Gastroesophageal sphincter (tissue), 3 donors: ENCODE measurements at regions not wholly inside any gene's neighbourhood (a gene's known extent, or its start where the extent isn't known, plus 50 kb on each side); places are given as distances from the start of the nearest gene placed in this dataset.

Experiments
- EP300 ChIP-seq: sonication (generic); formaldehyde crosslinking; IDR thresholded peaks from one replicate; pipeline ENCODE4 v1.6.1; 2017; ENCODE audit warnings: antibody characterized with exemption, mild to moderate bottlenecking
- POLR2AphosphoS5 ChIP-seq: sonication (generic); formaldehyde crosslinking; IDR thresholded peaks from one replicate; pipeline ENCODE4 v1.6.1; 2017; ENCODE audit warnings: antibody characterized with exemption
- TF ChIP-seq, protein P1 (sequence below), 4 experiments: fragments of 200-600 bp in 2 of 4; fragments of 450-650 bp in 2 of 4; sonication (generic) in 1 of 4; IDR thresholded peaks; one replicate each; pipeline ENCODE4 v1.5.1; 2017 to 2019; ENCODE audit warnings: antibody characterized with exemption in 4 of 4, mild to moderate bottlenecking in 2 of 4, moderate library complexity in 2 of 4

DNA sequence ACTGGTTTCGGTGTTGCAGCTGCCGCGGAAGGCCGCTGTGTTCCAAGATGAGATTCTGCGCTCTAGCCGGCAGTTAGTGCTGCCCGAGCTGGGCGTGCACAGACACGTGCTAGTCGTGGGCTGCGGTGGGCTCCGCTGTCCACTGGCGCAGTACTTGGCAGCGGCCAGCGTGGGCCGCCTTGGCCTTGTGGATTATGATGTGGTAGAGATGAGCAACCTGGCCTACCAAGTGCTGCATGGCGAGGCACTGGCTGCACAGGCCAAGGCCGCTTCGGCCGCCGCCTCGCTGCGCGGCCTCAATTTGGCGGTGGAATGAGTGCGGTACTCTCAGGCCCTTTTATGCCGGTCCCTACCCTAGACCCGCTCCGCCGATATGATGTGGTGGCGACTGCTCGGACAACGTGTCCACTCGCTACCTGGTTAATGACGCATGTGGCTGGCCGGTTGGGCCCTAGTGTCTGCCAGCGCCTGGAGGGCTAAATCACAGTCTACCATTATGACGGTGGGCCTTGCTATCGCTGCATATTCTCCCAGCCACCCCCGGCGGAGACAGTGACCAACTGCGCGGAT lies 102.2 kb downstream of the SNAPC1 start:
- TF ChIP-seq POLR2AphosphoS5, result no peak
- TF ChIP-seq, protein P1, sequence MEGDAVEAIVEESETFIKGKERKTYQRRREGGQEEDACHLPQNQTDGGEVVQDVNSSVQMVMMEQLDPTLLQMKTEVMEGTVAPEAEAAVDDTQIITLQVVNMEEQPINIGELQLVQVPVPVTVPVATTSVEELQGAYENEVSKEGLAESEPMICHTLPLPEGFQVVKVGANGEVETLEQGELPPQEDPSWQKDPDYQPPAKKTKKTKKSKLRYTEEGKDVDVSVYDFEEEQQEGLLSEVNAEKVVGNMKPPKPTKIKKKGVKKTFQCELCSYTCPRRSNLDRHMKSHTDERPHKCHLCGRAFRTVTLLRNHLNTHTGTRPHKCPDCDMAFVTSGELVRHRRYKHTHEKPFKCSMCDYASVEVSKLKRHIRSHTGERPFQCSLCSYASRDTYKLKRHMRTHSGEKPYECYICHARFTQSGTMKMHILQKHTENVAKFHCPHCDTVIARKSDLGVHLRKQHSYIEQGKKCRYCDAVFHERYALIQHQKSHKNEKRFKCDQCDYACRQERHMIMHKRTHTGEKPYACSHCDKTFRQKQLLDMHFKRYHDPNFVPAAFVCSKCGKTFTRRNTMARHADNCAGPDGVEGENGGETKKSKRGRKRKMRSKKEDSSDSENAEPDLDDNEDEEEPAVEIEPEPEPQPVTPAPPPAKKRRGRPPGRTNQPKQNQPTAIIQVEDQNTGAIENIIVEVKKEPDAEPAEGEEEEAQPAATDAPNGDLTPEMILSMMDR (IDR thresholded peaks at IDR 0.05), result no peak
- TF ChIP-seq EP300, result no peak
